ENCODE measurements at regions not wholly inside any gene's neighbourhood (a gene's known extent, or its start where the extent isn't known, plus 50 kb on each side); places are given as distances from the start of the nearest gene placed in this dataset.
"Not testable (repeated sequence)": the region's sequence is repeated elsewhere in the genome, so short reads cannot be mapped to it uniquely, and the experiment has no call there.

- DNase-seq = no peak
Observed at GRCh38 chrX:25130619-25131018, 114.9 kb upstream of the ARX start.

- DNase-seq = no peak
Observed at GRCh38 chrX:25125483-25125882, 109.7 kb upstream of the ARX start.

- DNase-seq = no peak
Observed at GRCh38 chrX:25124391-25124790, 108.6 kb upstream of the ARX start.

- DNase-seq = no peak
Observed at GRCh38 chrX:25112156-25112555, 96.4 kb upstream of the ARX start.

- no peak for DNase-seq
Observed at GRCh38 chrX:25108481-25108880, 92.7 kb upstream of the ARX start.

- DNase-seq = no peak
Observed at GRCh38 chrX:25105221-25105620, 89.5 kb upstream of the ARX start.

GRCh38 chrX:25096522-25097045 is 80.8 kb upstream of the ARX start:
- DNase-seq = no peak

GRCh38 chrX:25091152-25091551 is 75.4 kb upstream of the ARX start:
- DNase-seq = not testable (repeated sequence)

GRCh38 chrX:25084446-25084845 is 68.7 kb upstream of the ARX start:
- no peak for DNase-seq

GRCh38 chrX:25083661-25084060 is 67.9 kb upstream of the ARX start:
- DNase-seq = no peak

GRCh38 chrX:25079020-25079419 is 63.3 kb upstream of the ARX start:
- DNase-seq = no peak

- no peak for DNase-seq
Observed at GRCh38 chrX:25076941-25077500, 61.3 kb upstream of the ARX start.

- no peak for DNase-seq
Observed at GRCh38 chrX:25072247-25072646, 56.5 kb upstream of the ARX start.

GRCh38 chrX:25070038-25070437 is 54.3 kb upstream of the ARX start:
- DNase-seq = no peak

- no peak for DNase-seq
Observed at GRCh38 chrX:25069209-25069608, 53.4 kb upstream of the ARX start.

- DNase-seq = no peak
Observed at GRCh38 chrX:25068340-25068739, 52.6 kb upstream of the ARX start.

- DNase-seq = no peak
Observed at GRCh38 chrX:25067271-25068172, 51.8 kb upstream of the ARX start.

GRCh38 chrX:25066131-25066530 is 50.4 kb upstream of the ARX start:
- DNase-seq = no peak
